Muscle layer of colon (tissue), 2 donors: ENCODE measurements at regions not wholly inside any gene's neighbourhood (a gene's known extent, or its start where the extent isn't known, plus 50 kb on each side); places are given as distances from the start of the nearest gene placed in this dataset.

Experiments
- H3K27ac ChIP-seq: one replicate; pipeline ENCODE4 v1.7.0; 2013; ENCODE audit warnings: low read depth, mild to moderate bottlenecking, low read length, moderate library complexity
- H3K27me3 ChIP-seq, 2 donors: one replicate each; pipeline ENCODE4 v1.7.0; 2013; ENCODE audit warnings: low read length in 2 of 2, mild to moderate bottlenecking in 2 of 2; ENCODE audit not compliant: insufficient read depth in 2 of 2, control insufficient read depth in 1 of 2
- H3K36me3 ChIP-seq: one replicate; pipeline ENCODE4 v1.7.0; 2013; ENCODE audit warnings: mild to moderate bottlenecking, low read length; ENCODE audit not compliant: insufficient read depth
- H3K4me1 ChIP-seq: one replicate; pipeline ENCODE4 v1.7.0; 2013; ENCODE audit warnings: mild to moderate bottlenecking, low read length; ENCODE audit not compliant: insufficient read depth
- H3K4me3 ChIP-seq, 2 donors: one replicate each; pipeline ENCODE4 v1.7.0; 2013; ENCODE audit warnings: low read length in 2 of 2, low read depth in 1 of 2, mild to moderate bottlenecking in 1 of 2, moderate library complexity in 1 of 2
- H3K9ac ChIP-seq: one replicate; pipeline ENCODE4 v1.7.0; 2013; ENCODE audit warnings: low read length
- H3K9me3 ChIP-seq: one replicate; pipeline ENCODE4 v1.7.0; 2013; ENCODE audit warnings: mild to moderate bottlenecking, low read length
- donor health status: abdominal sarcoma.
- donor health status: Adenocarcinoma of cecum.

DNA sequence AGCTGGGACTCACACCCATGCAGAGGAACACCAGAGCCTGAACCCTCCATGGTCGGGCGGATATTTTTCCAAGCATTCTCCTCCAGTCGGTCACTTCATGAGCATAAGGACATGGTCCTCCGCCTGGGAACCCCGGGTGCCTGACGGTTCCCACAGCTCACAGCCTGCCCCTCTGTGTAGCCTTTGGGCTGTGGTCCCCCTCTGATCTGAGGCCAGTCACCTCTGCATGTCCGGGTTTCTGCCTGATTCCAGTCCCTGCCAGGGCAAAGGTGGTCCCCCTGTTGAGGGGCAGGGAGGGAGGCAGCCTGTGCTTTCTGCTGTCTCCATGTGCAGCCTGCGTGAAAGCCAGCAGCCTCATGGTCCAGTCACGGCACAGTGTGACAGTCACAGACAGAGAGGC, 76.6 kb upstream of the KLF13 start:
- Histone ChIP-seq H3K27ac (no peak overlapping the region), H3K9me3 (no peaks in the 10 kb centered on the region), H3K4me1 (peaks cover 9% of the 10 kb centered on the region), H3K9ac (no peak overlapping the region), H3K36me3 (no peaks in the 10 kb centered on the region), H3K27me3 (no peaks in the 10 kb centered on the region), H3K4me3 (no peak overlapping the region)

DNA sequence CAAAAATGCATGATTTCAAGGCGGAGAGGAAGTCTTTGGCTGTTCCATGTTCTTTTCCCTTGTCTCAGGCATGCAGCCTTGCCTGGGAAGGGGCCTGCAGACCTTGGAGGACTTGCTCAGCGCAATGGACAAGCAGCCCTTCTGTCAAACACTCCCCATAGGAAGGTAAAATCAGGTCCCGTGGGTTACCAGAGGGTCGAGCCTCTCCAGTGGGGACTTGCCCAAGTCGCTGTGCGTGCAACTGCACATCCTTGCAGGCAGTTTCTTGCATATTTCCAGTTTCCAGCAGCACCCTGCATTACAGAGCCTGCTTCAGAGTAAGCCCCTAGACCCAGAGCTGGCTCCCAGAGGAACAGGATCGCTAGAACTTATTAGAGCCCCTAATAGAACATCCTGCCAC, 75.5 kb upstream of the KLF13 start:
- Histone ChIP-seq H3K9me3 (no peaks in the 10 kb centered on the region), H3K36me3 (no peaks in the 10 kb centered on the region)

DNA sequence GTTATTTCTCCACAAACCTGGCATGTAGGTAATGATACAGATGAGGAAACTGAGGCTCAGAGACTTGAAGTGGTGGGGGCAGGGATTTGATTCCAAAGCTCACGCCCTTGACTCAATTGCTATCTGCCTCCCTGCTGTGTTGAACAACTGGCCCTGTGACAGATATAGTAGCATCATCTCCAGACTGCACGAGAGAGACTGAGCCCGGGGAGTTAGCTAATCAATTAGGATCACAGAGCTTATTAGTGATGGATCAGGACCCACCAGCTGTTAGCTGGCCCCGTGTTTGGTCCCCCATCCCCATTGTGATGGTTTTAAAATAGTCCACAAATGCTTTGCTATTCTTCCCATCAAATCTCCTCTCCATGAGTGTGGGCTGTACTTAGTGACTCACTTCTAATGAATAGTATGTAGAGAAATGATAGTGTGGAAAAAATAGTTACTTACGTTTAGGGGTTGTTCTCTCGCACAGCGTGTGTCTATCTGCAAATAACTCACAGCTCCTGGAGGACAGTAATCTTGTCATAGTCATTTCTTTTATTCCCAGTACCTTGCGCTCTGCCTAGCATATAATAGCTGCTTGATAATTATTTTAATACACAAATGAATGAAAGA, 74.4 kb upstream of the KLF13 start:
- H3K4me1 ChIP-seq, result peaks cover 11% of the 10 kb centered on the region
- H3K27ac ChIP-seq, result no peak overlapping the region
- no peak overlapping the region for H3K4me3 ChIP-seq
- H3K36me3 ChIP-seq, result no peaks in the 10 kb centered on the region
- H3K9ac ChIP-seq, result no peak overlapping the region
- no peaks in the 10 kb centered on the region for H3K27me3 ChIP-seq
- no peaks in the 10 kb centered on the region for H3K9me3 ChIP-seq

More for the DNA sequence above, 75.5 kb upstream of the KLF13 start:
- Histone ChIP-seq H3K27ac (no peak overlapping the region), H3K4me3 (no peak overlapping the region), H3K27me3 (no peaks in the 10 kb centered on the region), H3K4me1 (peaks cover 11% of the 10 kb centered on the region), H3K9ac (no peak overlapping the region)

DNA sequence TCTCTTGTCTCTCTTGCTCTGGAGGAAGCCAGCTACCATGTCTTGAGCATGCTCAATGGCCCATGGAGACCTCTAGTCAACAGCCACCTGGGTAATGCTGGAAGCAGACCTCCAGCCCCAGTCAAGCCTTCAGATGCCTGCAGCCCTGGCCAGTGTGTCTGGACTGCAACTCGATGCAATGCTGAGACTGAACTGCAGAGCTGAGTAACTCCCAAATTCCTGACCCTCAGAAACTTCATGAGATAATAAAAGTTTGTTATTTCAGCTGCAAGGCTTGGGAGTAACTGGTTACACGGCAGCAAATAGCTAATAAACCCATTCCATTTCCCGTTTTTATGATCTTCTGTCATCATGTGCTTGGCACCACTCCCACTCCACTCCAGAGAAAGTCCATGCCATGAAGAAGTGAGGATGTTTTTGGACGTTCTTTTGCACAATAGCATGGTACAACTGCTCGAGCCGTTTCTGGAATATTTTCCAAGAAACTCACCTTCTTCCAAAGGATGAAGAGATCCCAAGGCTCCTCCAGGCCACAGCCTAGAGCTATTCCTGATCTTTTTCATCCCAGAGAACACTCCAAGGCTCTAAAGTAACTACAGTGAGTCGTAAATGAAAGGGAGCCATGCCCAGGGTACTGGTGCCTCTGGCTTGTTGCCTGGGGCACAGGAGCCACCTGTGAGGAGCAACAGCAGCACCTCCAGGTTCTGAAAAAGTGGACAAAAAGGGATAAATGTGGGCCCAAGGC, 72.0 kb upstream of the KLF13 start:
- Histone ChIP-seq H3K4me1 (peaks cover 11% of the 10 kb centered on the region), H3K27ac (no peak overlapping the region), H3K27me3 (no peaks in the 10 kb centered on the region), H3K9me3 (no peaks in the 10 kb centered on the region), H3K4me3 (no peak overlapping the region), H3K9ac (no peak overlapping the region), H3K36me3 (no peaks in the 10 kb centered on the region)

DNA sequence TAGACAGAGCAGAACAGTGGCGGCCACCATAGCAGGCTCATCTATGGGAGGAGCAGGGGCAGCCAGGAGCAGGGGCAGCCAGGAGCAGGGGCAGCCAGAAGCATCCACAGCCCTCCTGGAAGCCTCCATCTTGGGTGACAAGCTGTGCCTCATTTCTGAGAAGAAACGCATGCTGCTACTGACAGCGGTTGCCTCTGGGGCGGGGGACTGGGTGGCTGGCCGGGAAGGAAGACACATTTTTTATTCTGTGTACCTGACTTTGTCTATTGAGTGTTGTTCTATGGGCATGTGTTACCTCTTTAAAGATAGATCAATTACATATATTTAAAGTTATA, 71.5 kb upstream of the KLF13 start:
- Histone ChIP-seq H3K36me3 (no peaks in the 10 kb centered on the region), H3K9ac (no peak overlapping the region), H3K27ac (no peak overlapping the region), H3K4me1 (peaks cover 11% of the 10 kb centered on the region), H3K9me3 (no peaks in the 10 kb centered on the region), H3K4me3 (no peak overlapping the region), H3K27me3 (no peaks in the 10 kb centered on the region)

DNA sequence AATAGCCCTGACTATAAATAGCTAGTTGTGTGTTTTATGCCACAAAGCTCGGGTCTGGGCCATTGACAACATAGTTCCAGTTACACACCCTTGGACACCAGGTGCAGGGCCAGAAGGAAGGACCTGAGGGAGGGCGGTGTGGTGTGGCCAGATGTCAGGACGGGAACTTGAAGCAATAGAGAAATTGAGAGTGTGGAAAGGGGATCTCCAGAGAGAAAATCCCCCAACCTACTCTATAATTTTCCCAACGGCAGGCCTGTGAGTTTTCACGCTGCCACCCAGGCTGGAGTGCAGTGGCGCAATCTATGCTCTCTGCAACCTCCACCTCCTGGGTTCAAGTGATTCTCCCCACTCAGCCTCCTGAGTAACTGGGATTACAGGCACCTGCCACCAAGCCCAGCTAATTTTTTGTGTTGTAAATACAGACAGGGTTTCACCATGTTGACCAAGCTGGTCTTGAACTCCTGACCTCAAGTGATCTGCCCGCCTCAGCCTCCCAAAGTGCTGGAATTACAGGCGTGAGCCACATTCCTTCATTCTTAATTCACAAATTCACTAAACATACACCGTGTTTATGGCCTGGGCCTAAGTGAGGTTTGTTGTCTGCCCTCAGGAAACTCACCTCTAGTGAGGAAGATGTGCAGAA, 70.8 kb upstream of the KLF13 start:
- Histone ChIP-seq H3K9me3 (no peaks in the 10 kb centered on the region), H3K27ac (no peak overlapping the region), H3K9ac (no peak overlapping the region), H3K4me1 (peaks cover 11% of the 10 kb centered on the region), H3K4me3 (no peak overlapping the region), H3K27me3 (no peaks in the 10 kb centered on the region), H3K36me3 (no peaks in the 10 kb centered on the region)

DNA sequence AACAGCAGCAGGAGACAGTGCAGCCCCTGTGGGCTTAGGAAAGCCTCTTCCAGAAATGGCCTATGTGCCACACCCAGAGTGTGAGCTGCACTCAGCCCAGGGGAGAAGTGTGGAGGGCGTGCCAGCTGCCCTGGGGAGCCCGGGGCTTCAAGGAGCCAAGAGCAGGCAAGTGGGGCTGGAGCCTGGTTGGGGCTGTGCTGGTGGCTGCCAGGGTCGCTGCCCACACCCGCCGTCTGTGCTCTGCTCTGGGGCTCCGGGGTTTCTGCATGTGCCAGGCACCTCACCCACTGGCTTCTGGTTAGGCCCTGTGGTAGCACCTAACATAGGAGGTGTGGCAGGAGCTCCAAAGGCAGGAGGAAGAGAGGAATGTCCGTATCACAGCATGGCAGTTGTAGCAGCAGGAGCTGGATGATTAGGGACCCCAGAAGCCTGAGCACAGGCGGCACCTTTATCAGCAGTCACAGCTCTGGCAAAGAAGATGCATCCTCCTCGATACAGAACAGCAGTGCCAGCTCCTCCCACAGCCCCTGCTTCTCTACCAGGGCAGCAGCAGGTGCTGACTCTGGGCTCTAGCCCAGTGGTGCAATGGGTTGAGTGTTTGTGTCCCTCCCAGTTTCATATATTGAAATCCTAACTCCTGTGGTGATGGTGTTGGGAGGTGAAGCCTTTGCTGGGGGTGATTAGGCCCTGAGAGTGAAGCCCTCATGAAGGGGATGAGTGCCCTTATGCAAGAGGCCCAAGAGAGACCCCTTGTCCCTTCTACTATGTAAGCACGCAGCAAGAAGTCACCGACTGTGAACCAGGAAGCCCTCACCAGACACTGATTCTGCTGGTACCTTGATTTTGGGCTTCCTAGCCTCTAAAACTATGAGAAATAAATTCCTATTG, 70.0 kb upstream of the KLF13 start:
- Histone ChIP-seq H3K36me3 (no peaks in the 10 kb centered on the region), H3K9ac (no peak overlapping the region), H3K27me3 (no peaks in the 10 kb centered on the region), H3K27ac (no peak overlapping the region), H3K4me3 (no peak overlapping the region), H3K4me1 (peaks cover 11% of the 10 kb centered on the region), H3K9me3 (no peaks in the 10 kb centered on the region)

DNA sequence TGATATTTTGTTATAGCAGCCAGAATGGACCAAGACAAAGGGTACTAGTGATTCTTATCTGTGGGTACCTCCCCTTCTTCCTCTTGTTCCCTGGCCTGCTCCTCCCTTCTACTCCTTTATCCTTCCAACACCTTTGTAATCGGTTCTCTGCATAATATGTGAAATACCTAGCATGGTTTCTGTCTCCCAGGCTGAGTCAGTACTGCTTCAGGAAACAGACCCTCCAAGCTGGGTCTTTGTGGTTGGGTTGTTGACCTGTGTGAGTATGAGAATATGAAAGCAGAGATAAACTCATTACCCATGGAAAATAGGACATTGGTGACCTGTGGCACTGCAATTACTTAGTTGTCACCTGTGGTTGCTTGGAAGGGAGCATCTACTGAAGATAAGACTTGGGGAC, 69.3 kb upstream of the KLF13 start:
- no peak overlapping the region for H3K27ac ChIP-seq
- H3K27me3 ChIP-seq, result no peaks in the 10 kb centered on the region
- no peaks in the 10 kb centered on the region for H3K36me3 ChIP-seq
- no peaks in the 10 kb centered on the region for H3K9me3 ChIP-seq
- peaks cover 11% of the 10 kb centered on the region for H3K4me1 ChIP-seq
- no peak overlapping the region for H3K9ac ChIP-seq
- no peak overlapping the region for H3K4me3 ChIP-seq

DNA sequence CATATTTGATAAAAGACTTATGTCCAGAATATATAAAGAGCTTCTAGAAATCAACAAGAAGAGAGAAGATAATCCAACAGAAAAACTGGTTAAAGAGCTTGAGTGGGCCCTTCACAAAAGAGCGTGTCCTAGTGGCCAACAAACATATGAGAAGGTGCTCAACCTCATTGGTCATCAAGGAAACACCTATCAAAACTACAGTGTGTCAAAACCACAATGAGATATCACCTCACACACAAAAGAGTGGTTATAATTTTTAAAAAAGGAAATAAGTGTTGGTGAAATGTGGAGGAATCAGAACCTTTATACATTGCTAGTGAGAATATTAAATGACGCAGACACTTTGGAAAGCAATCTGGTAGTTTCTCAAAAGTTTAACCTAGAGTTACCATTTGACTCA, 68.4 kb upstream of the KLF13 start:
- Histone ChIP-seq H3K4me3 (no peak overlapping the region), H3K27me3 (no peaks in the 10 kb centered on the region), H3K27ac (no peak overlapping the region), H3K36me3 (no peaks in the 10 kb centered on the region), H3K9ac (no peak overlapping the region), H3K4me1 (peaks cover 11% of the 10 kb centered on the region), H3K9me3 (no peaks in the 10 kb centered on the region)

DNA sequence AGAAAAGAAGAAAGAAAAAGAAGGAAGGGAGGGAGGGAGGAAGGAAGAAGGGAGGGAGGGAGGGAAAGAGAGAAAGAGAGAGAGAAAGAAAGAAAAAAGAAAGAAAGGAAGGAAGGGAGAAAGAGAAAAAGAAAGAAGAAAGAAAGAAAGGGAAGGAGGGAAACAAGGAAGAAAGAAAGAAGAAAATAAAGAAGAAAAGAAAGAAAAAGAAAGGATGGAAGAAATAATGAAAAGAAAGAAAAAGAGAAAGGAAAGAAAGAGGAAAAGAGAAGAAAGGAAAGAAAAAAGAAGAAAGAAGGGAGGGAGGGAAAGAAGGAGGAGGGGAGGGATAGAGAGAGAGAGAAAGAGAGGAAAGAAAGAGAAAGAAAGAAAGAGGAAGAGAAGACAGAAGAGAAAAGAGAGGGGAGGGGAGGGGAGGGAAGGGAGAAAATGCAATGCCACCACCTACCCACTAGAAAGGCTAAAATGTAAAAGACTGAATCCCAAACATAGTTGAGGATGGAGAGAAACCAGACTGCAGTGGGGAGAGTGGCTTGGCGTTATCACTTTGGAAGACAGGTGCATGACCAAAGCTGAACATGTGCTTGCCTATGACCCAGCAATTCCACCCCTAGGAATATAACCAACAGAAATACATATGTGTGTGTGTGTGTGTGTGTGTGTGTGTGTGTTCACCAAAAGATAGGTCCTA, 66.9 kb upstream of the KLF13 start:
- no peak overlapping the region for H3K27ac ChIP-seq
- no peaks in the 10 kb centered on the region for H3K36me3 ChIP-seq
- H3K4me1 ChIP-seq, result peaks cover 17% of the 10 kb centered on the region
- H3K9me3 ChIP-seq, result no peaks in the 10 kb centered on the region
- H3K27me3 ChIP-seq, result no peaks in the 10 kb centered on the region
- H3K9ac ChIP-seq, result no peak overlapping the region
- H3K4me3 ChIP-seq, result no peak overlapping the region
